VCaP (cell line): ENCODE measurements at regions not wholly inside any gene's neighbourhood (a gene's known extent, or its start where the extent isn't known, plus 50 kb on each side); places are given as distances from the start of the nearest gene placed in this dataset.

Experiments
- H3K27ac ChIP-seq: fragments of 450-650 bp; 2 replicates; pipeline ENCODE4 v1.5.1; 2017
- CTCF ChIP-seq: fragments of 450-650 bp; conservative IDR thresholded peaks from 2 replicates; pipeline ENCODE4 v1.5.1; 2017; ENCODE audit warnings: mild to moderate bottlenecking, moderate library complexity

- H3K27ac ChIP-seq: no peak overlapping the region
- TF ChIP-seq CTCF: no peak
Measured at GRCh38 chr5:62690421-62690820, 111.8 kb downstream of the LRRC70 start.

GRCh38 chr5:62689599-62690368 lies 111.2 kb downstream of the LRRC70 start:
- H3K27ac ChIP-seq: no peak overlapping the region
- no peak for TF ChIP-seq CTCF

GRCh38 chr5:62686692-62687091 lies 108.1 kb downstream of the LRRC70 start:
- H3K27ac ChIP-seq: peak overlapping the region; percentile 73
- no peak for TF ChIP-seq CTCF

- peak overlapping the region; percentile 73 for H3K27ac ChIP-seq
- TF ChIP-seq CTCF: no peak
Measured at GRCh38 chr5:62685221-62685620, 106.6 kb downstream of the LRRC70 start.

GRCh38 chr5:62684310-62684709 lies 105.7 kb downstream of the LRRC70 start:
- H3K27ac ChIP-seq: no peak overlapping the region
- TF ChIP-seq CTCF: no peak

- TF ChIP-seq CTCF: no peak
- no peak overlapping the region for H3K27ac ChIP-seq
Measured at GRCh38 chr5:62682059-62682458, 103.4 kb downstream of the LRRC70 start.

GRCh38 chr5:62681117-62681850 lies 102.7 kb downstream of the LRRC70 start:
- no peak for TF ChIP-seq CTCF

More at GRCh38 chr5:62681117-62681850, 102.7 kb downstream of the LRRC70 start:
- H3K27ac ChIP-seq: no peak overlapping the region
